Astrocyte (in vitro differentiated cells and primary cell): ENCODE measurements at regions not wholly inside any gene's neighbourhood (a gene's known extent, or its start where the extent isn't known, plus 50 kb on each side); places are given as distances from the start of the nearest gene placed in this dataset.

Experiments used
- DNase-seq: peaks from one replicate; pipeline ENCODE4 v3.0.0-alpha.2; 2010; ENCODE audit warnings: low read depth
- FAIRE-seq: peaks from 2 replicates; lab custom pipeline; 2011; peaks lifted over from hg19 to GRCh38; lab: Jason Lieb, UNC
- H2AFZ ChIP-seq: 2 replicates; pipeline ENCODE4 v1.6.0; 2012; ENCODE audit warnings: low read depth, low read length, inconsistent platforms
- H3K27ac ChIP-seq: 2 replicates; pipeline ENCODE4 v1.5.1; 2011; ENCODE audit warnings: low read depth, low read length, inconsistent platforms
- H3K27me3 ChIP-seq: 2 replicates; pipeline ENCODE4 v1.6.0; 2011; ENCODE audit warnings: low read length, inconsistent platforms; ENCODE audit not compliant: insufficient read depth
- H3K36me3 ChIP-seq: 2 replicates; pipeline ENCODE4 v1.5.1; 2011; ENCODE audit warnings: low read length, inconsistent platforms; ENCODE audit not compliant: insufficient read depth
- H3K4me1 ChIP-seq: 2 replicates; pipeline ENCODE4 v1.5.1; 2011; ENCODE audit warnings: low read length, inconsistent platforms; ENCODE audit not compliant: insufficient read depth
- H3K4me2 ChIP-seq: 2 replicates; pipeline ENCODE4 v1.6.0; 2012; ENCODE audit warnings: low read length, inconsistent platforms
- H3K4me3 ChIP-seq: 2 replicates; pipeline ENCODE4 v1.5.1; 2011; ENCODE audit warnings: low read depth, mild to moderate bottlenecking, low read length, inconsistent platforms; ENCODE audit not compliant: insufficient read depth
- H3K79me2 ChIP-seq: 2 replicates; pipeline ENCODE4 v1.6.0; 2012; ENCODE audit warnings: mild to moderate bottlenecking, low read length, inconsistent platforms; ENCODE audit not compliant: insufficient read depth
- H3K9ac ChIP-seq: 2 replicates; pipeline ENCODE4 v1.6.0; 2012; ENCODE audit warnings: mild to moderate bottlenecking, low read length, inconsistent platforms
- H3K9me3 ChIP-seq: 2 replicates; pipeline ENCODE4 v1.5.1; 2012; ENCODE audit warnings: low read depth, mild to moderate bottlenecking, low read length, inconsistent platforms; ENCODE audit not compliant: insufficient read depth
- H4K20me1 ChIP-seq: 2 replicates; pipeline ENCODE4 v1.6.0; 2012; ENCODE audit warnings: low read length, inconsistent platforms; ENCODE audit not compliant: insufficient read depth
- H3K27ac Mint-ChIP-seq: one replicate; pipeline ENCODE4 v1.8.0; 2021; ENCODE audit warnings: mild to moderate bottlenecking, mixed read lengths; ENCODE audit not compliant: unreplicated experiment
- H3K27me3 Mint-ChIP-seq: one replicate; pipeline ENCODE4 v1.8.0; 2021; ENCODE audit warnings: low read depth, mixed read lengths; ENCODE audit not compliant: unreplicated experiment
- H3K36me3 Mint-ChIP-seq: one replicate; pipeline ENCODE4 v1.8.0; 2021; ENCODE audit warnings: low read depth, mixed read lengths; ENCODE audit not compliant: unreplicated experiment
- H3K4me1 Mint-ChIP-seq: one replicate; pipeline ENCODE4 v1.8.0; 2021; ENCODE audit warnings: low read depth, mixed read lengths; ENCODE audit not compliant: unreplicated experiment
- H3K4me3 Mint-ChIP-seq: one replicate; pipeline ENCODE4 v1.8.0; 2021; ENCODE audit warnings: mild to moderate bottlenecking, moderate library complexity, mixed read lengths; ENCODE audit not compliant: unreplicated experiment
- H3K9me3 Mint-ChIP-seq: one replicate; pipeline ENCODE4 v1.8.0; 2021; ENCODE audit warnings: mild to moderate bottlenecking, mixed read lengths; ENCODE audit not compliant: unreplicated experiment
- CTCF ChIP-seq: IDR thresholded peaks from 2 replicates; pipeline ENCODE4 v1.5.1; 2011; ENCODE audit warnings: low read depth, mild to moderate bottlenecking, inconsistent platforms, low read length, moderate library complexity; ENCODE audit not compliant: insufficient read depth
- EZH2 ChIP-seq: IDR thresholded peaks from 2 replicates; pipeline ENCODE4 v1.6.1; 2012; ENCODE audit warnings: mild to moderate bottlenecking, low read length, inconsistent platforms; ENCODE audit not compliant: insufficient read depth

GRCh38 chr1:83741348-83741747, 257.6 kb downstream of the TTLL7 start:
- TF ChIP-seq CTCF (no peak), EZH2 (no peak)
- H3K36me3 Mint-ChIP-seq, result peaks cover 2% of the 10 kb centered on the region
- H3K4me3 Mint-ChIP-seq, result no peak overlapping the region
- no peaks in the 10 kb centered on the region for H3K36me3 ChIP-seq
- no peak for FAIRE-seq
- H3K79me2 ChIP-seq, result no peaks in the 10 kb centered on the region
- peaks cover 29% of the 10 kb centered on the region for H3K4me1 Mint-ChIP-seq
- H3K9ac ChIP-seq, result no peak overlapping the region
- no peak overlapping the region for H3K4me3 ChIP-seq
- no peak overlapping the region for H3K4me2 ChIP-seq
- peak overlapping the region; percentile 78 for H3K27ac Mint-ChIP-seq
- no peaks in the 10 kb centered on the region for H4K20me1 ChIP-seq
- H3K27me3 ChIP-seq, result no peaks in the 10 kb centered on the region
- H3K27ac ChIP-seq, result no peak overlapping the region
- H3K27me3 Mint-ChIP-seq, result no peaks in the 10 kb centered on the region
- no peaks in the 10 kb centered on the region for H3K9me3 ChIP-seq
- no peak overlapping the region for H2AFZ ChIP-seq
- no peaks in the 10 kb centered on the region for H3K4me1 ChIP-seq
- H3K9me3 Mint-ChIP-seq, result no peaks in the 10 kb centered on the region
- DNase-seq, result no peak

- no peak for DNase-seq
- FAIRE-seq, result no peak
- H3K9ac ChIP-seq, result no peak overlapping the region
- H3K79me2 ChIP-seq, result no peaks in the 10 kb centered on the region
- peaks cover 5% of the 10 kb centered on the region for H3K4me1 Mint-ChIP-seq
- H3K27ac ChIP-seq, result no peak overlapping the region
- H3K4me3 ChIP-seq, result no peak overlapping the region
- no peaks in the 10 kb centered on the region for H3K9me3 Mint-ChIP-seq
- H3K27me3 Mint-ChIP-seq, result no peaks in the 10 kb centered on the region
- no peaks in the 10 kb centered on the region for H3K36me3 ChIP-seq
- H3K9me3 ChIP-seq, result no peaks in the 10 kb centered on the region
- no peak overlapping the region for H2AFZ ChIP-seq
- no peaks in the 10 kb centered on the region for H3K36me3 Mint-ChIP-seq
- no peak overlapping the region for H3K27ac Mint-ChIP-seq
- TF ChIP-seq CTCF (no peak), EZH2 (no peak)
- peaks cover 2% of the 10 kb centered on the region for H3K27me3 ChIP-seq
- H3K4me1 ChIP-seq, result no peaks in the 10 kb centered on the region
- no peak overlapping the region for H3K4me2 ChIP-seq
- no peaks in the 10 kb centered on the region for H4K20me1 ChIP-seq
- no peak overlapping the region for H3K4me3 Mint-ChIP-seq
Measured at GRCh38 chr1:83735526-83735925, 263.4 kb downstream of the TTLL7 start.

- DNase-seq, result no peak
- no peak for FAIRE-seq
- Histone ChIP-seq H3K27me3 (peaks cover 2% of the 10 kb centered on the region), H4K20me1 (no peaks in the 10 kb centered on the region), H3K9ac (no peak overlapping the region), H3K27ac (no peak overlapping the region), H3K4me1 (no peaks in the 10 kb centered on the region), H3K79me2 (no peaks in the 10 kb centered on the region), H3K4me3 (no peak overlapping the region), H3K36me3 (no peaks in the 10 kb centered on the region), H3K4me2 (no peak overlapping the region), H2AFZ (no peak overlapping the region), H3K9me3 (no peaks in the 10 kb centered on the region)
- H3K36me3 Mint-ChIP-seq, result no peaks in the 10 kb centered on the region
- no peaks in the 10 kb centered on the region for H3K4me1 Mint-ChIP-seq
- no peak for TF ChIP-seq CTCF
- TF ChIP-seq EZH2, result no peak
- no peaks in the 10 kb centered on the region for H3K9me3 Mint-ChIP-seq
- no peak overlapping the region for H3K27ac Mint-ChIP-seq
- H3K4me3 Mint-ChIP-seq, result no peak overlapping the region
- H3K27me3 Mint-ChIP-seq, result no peaks in the 10 kb centered on the region
Measured at GRCh38 chr1:83734420-83734819, 264.5 kb downstream of the TTLL7 start.
